Hepatocyte (in vitro differentiated cells): ENCODE measurements at regions not wholly inside any gene's neighbourhood (a gene's known extent, or its start where the extent isn't known, plus 50 kb on each side); places are given as distances from the start of the nearest gene placed in this dataset.

Source experiments
- EZH2 ChIP-seq: fragments of 200-600 bp; sonication (generic); IDR thresholded peaks from 2 replicates; pipeline ENCODE4 v1.6.1; 2016; ENCODE audit warnings: antibody characterized with exemption, mild to moderate bottlenecking, borderline replicate concordance
- TF ChIP-seq, protein P1 (sequence below): fragments of 200-600 bp; sonication (generic); IDR thresholded peaks from 2 replicates; pipeline ENCODE4 v1.5.1; 2016; ENCODE audit warnings: antibody characterized with exemption, mild to moderate bottlenecking; ENCODE audit not compliant: poor library complexity

DNA sequence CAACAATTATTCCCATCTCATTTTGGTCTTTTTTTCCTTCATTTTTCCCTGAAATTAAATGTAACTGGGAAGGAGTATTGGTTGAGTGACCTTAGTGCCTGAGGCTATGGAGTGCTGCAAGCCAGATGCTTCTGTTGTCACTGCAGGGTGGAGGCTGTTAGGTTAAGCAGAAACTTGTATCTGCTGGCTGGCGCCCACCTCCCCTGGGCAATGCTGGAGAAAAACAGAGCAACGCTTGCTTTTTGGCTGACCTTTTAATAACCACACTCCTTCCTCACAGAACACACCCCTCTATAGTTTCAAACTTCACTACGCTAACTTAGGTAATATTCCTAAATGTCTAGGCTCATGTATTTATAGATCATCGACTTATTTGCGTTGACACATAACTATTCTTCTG is 583.5 kb upstream of the NOVA1 start:
- TF ChIP-seq, protein P1, sequence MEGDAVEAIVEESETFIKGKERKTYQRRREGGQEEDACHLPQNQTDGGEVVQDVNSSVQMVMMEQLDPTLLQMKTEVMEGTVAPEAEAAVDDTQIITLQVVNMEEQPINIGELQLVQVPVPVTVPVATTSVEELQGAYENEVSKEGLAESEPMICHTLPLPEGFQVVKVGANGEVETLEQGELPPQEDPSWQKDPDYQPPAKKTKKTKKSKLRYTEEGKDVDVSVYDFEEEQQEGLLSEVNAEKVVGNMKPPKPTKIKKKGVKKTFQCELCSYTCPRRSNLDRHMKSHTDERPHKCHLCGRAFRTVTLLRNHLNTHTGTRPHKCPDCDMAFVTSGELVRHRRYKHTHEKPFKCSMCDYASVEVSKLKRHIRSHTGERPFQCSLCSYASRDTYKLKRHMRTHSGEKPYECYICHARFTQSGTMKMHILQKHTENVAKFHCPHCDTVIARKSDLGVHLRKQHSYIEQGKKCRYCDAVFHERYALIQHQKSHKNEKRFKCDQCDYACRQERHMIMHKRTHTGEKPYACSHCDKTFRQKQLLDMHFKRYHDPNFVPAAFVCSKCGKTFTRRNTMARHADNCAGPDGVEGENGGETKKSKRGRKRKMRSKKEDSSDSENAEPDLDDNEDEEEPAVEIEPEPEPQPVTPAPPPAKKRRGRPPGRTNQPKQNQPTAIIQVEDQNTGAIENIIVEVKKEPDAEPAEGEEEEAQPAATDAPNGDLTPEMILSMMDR = no peak
- no peak for TF ChIP-seq EZH2
